SK-N-SH treated with all-trans-retinoic acid at 6 μM for 48 hours (cell line): ENCODE measurements at regions not wholly inside any gene's neighbourhood (a gene's known extent, or its start where the extent isn't known, plus 50 kb on each side); places are given as distances from the start of the nearest gene placed in this dataset.

Experiments used
- ATAC-seq: fragments of 200-7000 bp; cut with Tn5 transposase; 3 replicates; pipeline ENCODE4 v1.9.1; 2020; ENCODE audit warnings: mild to moderate bottlenecking, moderate library complexity
- ARNTL ChIP-seq: fragments of 450-650 bp; formaldehyde crosslinking; IDR thresholded peaks from 2 replicates; pipeline ENCODE4 v1.5.0; 2020; ENCODE audit warnings: low read depth, mild to moderate bottlenecking, moderate library complexity, borderline replicate concordance
- BACH2 ChIP-seq: fragments of 250-450 bp; sonication (Bioruptor Pico); IDR thresholded peaks from 2 replicates; pipeline ENCODE4 v1.9.0; 2021; ENCODE audit warnings: mild to moderate bottlenecking, borderline replicate concordance
- ESRRG ChIP-seq: fragments of 250-450 bp; sonication (Bioruptor Pico); IDR thresholded peaks from 2 replicates; pipeline ENCODE4 v1.6.1; 2021; ENCODE audit warnings: mild to moderate bottlenecking
- GLIS3 ChIP-seq: fragments of 250-450 bp; sonication (Bioruptor Pico); IDR thresholded peaks from 2 replicates; pipeline ENCODE4 v1.5.0; 2020; ENCODE audit warnings: mild to moderate bottlenecking, moderate library complexity
- ISL1 ChIP-seq: fragments of 250-450 bp; sonication (Bioruptor Pico); IDR thresholded peaks from 2 replicates; pipeline ENCODE4 v2.1.2; 2022; ENCODE audit warnings: mild to moderate bottlenecking, moderate library complexity
- OSR1 ChIP-seq: fragments of 250-450 bp; sonication (Bioruptor Pico); IDR thresholded peaks from 2 replicates; pipeline ENCODE4 v1.8.0; 2022; ENCODE audit warnings: moderate library complexity, mild to moderate bottlenecking, inconsistent platforms
- POU6F1 ChIP-seq: fragments of 250-450 bp; sonication (Bioruptor Pico); IDR thresholded peaks from 2 replicates; pipeline ENCODE4 v1.8.0; 2021; ENCODE audit warnings: low read depth, mild to moderate bottlenecking, moderate library complexity, borderline replicate concordance
- PPARA ChIP-seq: fragments of 250-450 bp; sonication (Bioruptor Pico); IDR thresholded peaks from 2 replicates; pipeline ENCODE4 v1.5.0; 2020; ENCODE audit warnings: mild to moderate bottlenecking, borderline replicate concordance
- SNAI2 ChIP-seq: fragments of 250-450 bp; sonication (Bioruptor Pico); IDR thresholded peaks from 2 replicates; pipeline ENCODE4 v1.5.0; 2020; ENCODE audit warnings: mild to moderate bottlenecking, moderate library complexity
- TCF4 ChIP-seq: fragments of 250-450 bp; sonication (Bioruptor Pico); IDR thresholded peaks from 2 replicates; pipeline ENCODE4 v1.8.0; 2021; ENCODE audit warnings: mild to moderate bottlenecking, moderate library complexity, borderline replicate concordance
- TOX ChIP-seq: fragments of 250-450 bp; sonication (Bioruptor Pico); IDR thresholded peaks from 2 replicates; pipeline ENCODE4 v1.8.0; 2021; ENCODE audit warnings: mild to moderate bottlenecking, moderate library complexity, borderline replicate concordance
- TSHZ2 ChIP-seq: fragments of 250-450 bp; sonication (Bioruptor Pico); IDR thresholded peaks from 2 replicates; pipeline ENCODE4 v1.5.0; 2020; ENCODE audit warnings: mild to moderate bottlenecking, moderate library complexity
- ZC3H10 ChIP-seq: fragments of 250-450 bp; sonication (Bioruptor Pico); IDR thresholded peaks from 2 replicates; pipeline ENCODE4 v1.5.1; 2021; ENCODE audit warnings: mild to moderate bottlenecking, moderate library complexity
- ZFP30 ChIP-seq: fragments of 450-650 bp; formaldehyde crosslinking; IDR thresholded peaks from 2 replicates; pipeline ENCODE4 v1.5.0; 2022; ENCODE audit warnings: mild to moderate bottlenecking, moderate library complexity
- ZNF565 ChIP-seq: fragments of 450-650 bp; formaldehyde crosslinking; conservative IDR thresholded peaks from 2 replicates; pipeline ENCODE4 v1.5.0; 2020; ENCODE audit warnings: low read depth, mild to moderate bottlenecking, moderate library complexity
- ZNF70 ChIP-seq: fragments of 450-650 bp; formaldehyde crosslinking; IDR thresholded peaks from 2 replicates; pipeline ENCODE4 v1.5.0; 2020; ENCODE audit warnings: mild to moderate bottlenecking, moderate library complexity
- ZNF8 ChIP-seq: fragments of 450-650 bp; formaldehyde crosslinking; IDR thresholded peaks from 2 replicates; pipeline ENCODE4 v1.5.0; 2020; ENCODE audit warnings: mild to moderate bottlenecking, moderate library complexity
- TF ChIP-seq, protein P1 (sequence below): fragments of 250-450 bp; sonication (Bioruptor Pico); IDR thresholded peaks from 2 replicates; pipeline ENCODE4 v1.5.1; 2020; ENCODE audit warnings: low read depth, mild to moderate bottlenecking, moderate library complexity

DNA sequence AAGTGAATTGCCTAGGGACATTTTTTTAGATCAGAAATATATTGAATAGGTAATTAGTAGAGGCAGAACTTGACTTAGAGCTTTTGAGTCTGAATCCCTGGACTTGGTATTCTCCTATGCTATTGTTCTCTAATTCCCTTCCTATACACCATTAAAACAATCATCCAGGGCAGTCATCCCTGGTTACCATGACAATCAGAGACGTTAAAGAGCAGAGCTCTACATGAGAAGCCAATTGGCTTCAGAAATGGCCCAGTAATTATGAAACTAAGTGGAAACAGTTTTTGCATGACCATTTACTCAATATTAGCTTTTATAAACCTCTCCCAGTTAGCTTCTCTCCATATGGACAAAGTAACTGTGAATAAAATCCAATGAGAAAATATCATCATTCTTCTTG is 182.1 kb upstream of the TP63 start (continued):
- TF ChIP-seq TSHZ2 (CRISPR knock-in tag) (no peak), SNAI2 (CRISPR knock-in tag) (no peak)

GRCh38 chr3:189455009-189455408 is 176.2 kb upstream of the TP63 start:
- no peak for ATAC-seq

DNA sequence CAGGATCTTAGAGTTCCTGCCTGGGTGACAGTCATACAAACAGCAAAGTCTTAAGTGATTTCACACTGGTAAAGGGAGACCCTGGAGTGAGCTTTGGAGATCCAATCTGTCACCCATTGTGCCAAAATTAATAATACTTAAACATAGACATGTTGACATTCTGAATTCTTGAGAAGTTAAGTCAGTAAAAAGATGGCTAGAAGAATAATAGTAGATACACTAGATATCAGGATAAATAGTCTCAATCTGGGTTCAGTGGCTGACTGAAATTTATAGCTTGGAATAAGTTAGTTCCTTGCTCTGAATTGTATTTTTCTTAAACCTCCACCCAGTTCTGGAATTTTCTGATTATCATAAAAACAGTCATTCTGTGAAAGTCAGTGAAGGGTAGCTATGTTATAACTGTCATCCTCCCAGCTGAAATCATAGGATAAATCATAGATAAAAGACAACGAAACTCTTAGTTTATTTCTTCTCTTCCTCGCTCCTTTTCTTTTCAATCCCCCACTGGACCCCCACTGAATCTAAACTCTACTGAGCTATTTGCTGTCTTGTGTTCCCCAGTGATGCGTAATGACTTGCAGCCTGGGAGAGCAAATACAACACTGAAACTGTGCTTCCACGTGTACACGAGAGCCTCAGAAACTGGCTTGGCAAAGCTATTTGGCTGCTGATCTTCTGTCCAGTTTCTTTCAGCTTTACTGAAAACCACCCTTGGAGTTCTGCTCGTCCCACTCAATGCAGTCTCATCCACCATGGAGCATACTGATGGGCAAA is 175.4 kb upstream of the TP63 start:
- TF ChIP-seq TOX (CRISPR knock-in tag) (no peak), OSR1 (CRISPR knock-in tag) (no peak), ISL1 (CRISPR knock-in tag) (no peak), TSHZ2 (CRISPR knock-in tag) (no peak), ESRRG (CRISPR knock-in tag) (no peak), GLIS3 (CRISPR knock-in tag) (no peak), PPARA (CRISPR knock-in tag) (no peak), BACH2 (CRISPR knock-in tag) (no peak), ZC3H10 (no peak), POU6F1 (CRISPR knock-in tag) (no peak), TCF4 (CRISPR knock-in tag) (no peak)
- no peak for ATAC-seq

More at GRCh38 chr3:189455009-189455408, 176.2 kb upstream of the TP63 start:
- no peak for TF ChIP-seq ZNF70 (CRISPR knock-in tag)
- no peak for TF ChIP-seq ISL1 (CRISPR knock-in tag)
- TF ChIP-seq, protein P1, sequence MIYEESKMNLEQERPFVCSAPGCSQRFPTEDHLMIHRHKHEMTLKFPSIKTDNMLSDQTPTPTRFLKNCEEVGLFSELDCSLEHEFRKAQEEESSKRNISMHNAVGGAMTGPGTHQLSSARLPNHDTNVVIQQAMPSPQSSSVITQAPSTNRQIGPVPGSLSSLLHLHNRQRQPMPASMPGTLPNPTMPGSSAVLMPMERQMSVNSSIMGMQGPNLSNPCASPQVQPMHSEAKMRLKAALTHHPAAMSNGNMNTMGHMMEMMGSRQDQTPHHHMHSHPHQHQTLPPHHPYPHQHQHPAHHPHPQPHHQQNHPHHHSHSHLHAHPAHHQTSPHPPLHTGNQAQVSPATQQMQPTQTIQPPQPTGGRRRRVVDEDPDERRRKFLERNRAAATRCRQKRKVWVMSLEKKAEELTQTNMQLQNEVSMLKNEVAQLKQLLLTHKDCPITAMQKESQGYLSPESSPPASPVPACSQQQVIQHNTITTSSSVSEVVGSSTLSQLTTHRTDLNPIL: no peak
- TF ChIP-seq BACH2 (CRISPR knock-in tag): no peak
- TF ChIP-seq ZFP30 (CRISPR knock-in tag): no peak
- no peak for TF ChIP-seq PPARA (CRISPR knock-in tag)
- no peak for TF ChIP-seq TOX (CRISPR knock-in tag)

GRCh38 chr3:189457201-189457607 is 174.0 kb upstream of the TP63 start:
- TF ChIP-seq ZFP30 (CRISPR knock-in tag) (no peak), ESRRG (CRISPR knock-in tag) (no peak), ZNF8 (no peak), ZNF565 (no peak), GLIS3 (CRISPR knock-in tag) (no peak), ZC3H10 (no peak), ARNTL (CRISPR knock-in tag) (no peak)
- TF ChIP-seq, protein P1: no peak
- TF ChIP-seq, all 23 proteins: peak for 0
- ATAC-seq: no peak
